Astrocyte (in vitro differentiated cells and primary cell): ENCODE measurements at regions not wholly inside any gene's neighbourhood (a gene's known extent, or its start where the extent isn't known, plus 50 kb on each side); places are given as distances from the start of the nearest gene placed in this dataset.

Experiments used
- EZH2 ChIP-seq: IDR thresholded peaks from 2 replicates; pipeline ENCODE4 v1.6.1; 2012; ENCODE audit warnings: mild to moderate bottlenecking, low read length, inconsistent platforms; ENCODE audit not compliant: insufficient read depth
- TF ChIP-seq, protein P1 (sequence below): IDR thresholded peaks from 2 replicates; pipeline ENCODE4 v1.5.1; 2011; ENCODE audit warnings: low read depth, mild to moderate bottlenecking, inconsistent platforms, low read length, moderate library complexity; ENCODE audit not compliant: insufficient read depth

DNA sequence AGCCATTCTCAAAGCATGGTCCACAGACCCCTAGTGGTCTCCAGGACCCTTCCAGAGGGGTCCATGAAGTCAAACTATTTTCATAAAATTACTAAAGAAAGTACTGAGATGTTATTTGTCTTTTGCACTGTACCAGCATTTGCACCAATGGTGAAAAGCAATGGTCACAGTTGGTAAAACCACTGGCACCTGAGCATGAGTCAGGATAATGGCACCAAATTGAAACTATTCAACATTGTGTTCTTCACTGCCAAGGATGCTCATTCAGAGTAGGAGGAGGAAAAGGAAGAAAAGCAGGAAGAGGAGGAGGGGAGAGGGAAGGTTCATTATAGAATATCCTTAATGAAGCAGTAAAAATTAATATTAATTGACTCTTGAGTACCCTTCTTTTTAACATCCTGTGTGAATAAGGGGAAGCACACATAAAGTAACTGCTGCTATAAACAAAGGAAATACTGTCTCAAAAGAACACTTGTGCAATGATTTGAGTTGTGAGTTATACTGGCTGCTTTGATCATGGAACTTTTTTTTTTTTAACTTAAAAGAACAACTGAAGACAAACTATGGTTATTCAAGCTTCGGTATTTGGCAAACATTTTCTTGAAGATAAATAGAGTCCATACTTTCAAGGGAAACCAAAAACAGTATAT, 60.2 kb downstream of the MPP7 start:
- no peak for TF ChIP-seq EZH2
- TF ChIP-seq, protein P1, sequence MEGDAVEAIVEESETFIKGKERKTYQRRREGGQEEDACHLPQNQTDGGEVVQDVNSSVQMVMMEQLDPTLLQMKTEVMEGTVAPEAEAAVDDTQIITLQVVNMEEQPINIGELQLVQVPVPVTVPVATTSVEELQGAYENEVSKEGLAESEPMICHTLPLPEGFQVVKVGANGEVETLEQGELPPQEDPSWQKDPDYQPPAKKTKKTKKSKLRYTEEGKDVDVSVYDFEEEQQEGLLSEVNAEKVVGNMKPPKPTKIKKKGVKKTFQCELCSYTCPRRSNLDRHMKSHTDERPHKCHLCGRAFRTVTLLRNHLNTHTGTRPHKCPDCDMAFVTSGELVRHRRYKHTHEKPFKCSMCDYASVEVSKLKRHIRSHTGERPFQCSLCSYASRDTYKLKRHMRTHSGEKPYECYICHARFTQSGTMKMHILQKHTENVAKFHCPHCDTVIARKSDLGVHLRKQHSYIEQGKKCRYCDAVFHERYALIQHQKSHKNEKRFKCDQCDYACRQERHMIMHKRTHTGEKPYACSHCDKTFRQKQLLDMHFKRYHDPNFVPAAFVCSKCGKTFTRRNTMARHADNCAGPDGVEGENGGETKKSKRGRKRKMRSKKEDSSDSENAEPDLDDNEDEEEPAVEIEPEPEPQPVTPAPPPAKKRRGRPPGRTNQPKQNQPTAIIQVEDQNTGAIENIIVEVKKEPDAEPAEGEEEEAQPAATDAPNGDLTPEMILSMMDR = no peak
